IPS-NIHi7 (cell line): ENCODE measurements at regions not wholly inside any gene's neighbourhood (a gene's known extent, or its start where the extent isn't known, plus 50 kb on each side); places are given as distances from the start of the nearest gene placed in this dataset.

Experiments used
- DNase-seq: peaks from one replicate; pipeline ENCODE4 v3.0.0; 2012; ENCODE audit warnings: mixed read lengths; ENCODE audit errors: extremely low spot score

DNA sequence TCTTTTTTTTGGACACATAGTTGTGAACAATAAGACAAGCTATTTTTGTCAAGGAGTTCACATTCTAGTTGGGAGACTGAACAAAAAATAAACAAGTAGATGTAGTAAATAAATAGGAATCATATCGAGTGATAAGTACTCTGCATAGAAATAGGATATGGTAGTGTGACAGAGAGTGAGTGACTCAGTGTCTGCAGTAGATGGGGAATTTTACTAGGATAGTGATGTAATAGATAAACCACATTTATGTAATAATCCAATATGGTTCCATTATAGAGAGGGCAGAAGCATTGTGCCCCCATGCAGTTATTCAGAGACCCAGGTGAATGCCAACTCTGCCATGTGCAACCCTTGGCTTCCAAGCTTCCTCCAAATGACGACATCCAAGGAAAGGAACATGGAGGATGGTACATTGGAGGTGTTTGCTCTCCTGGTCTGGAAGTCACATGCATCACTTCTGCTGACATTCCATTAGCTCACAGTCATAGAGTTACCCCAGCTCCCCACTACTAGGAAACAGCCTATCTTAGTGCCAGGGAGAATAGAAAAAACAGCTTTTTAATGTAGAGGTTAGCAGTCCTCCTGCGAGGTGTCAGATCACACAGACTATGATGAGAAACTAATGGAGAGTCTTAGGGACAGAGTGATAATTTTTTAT, 595.4 kb downstream of the NYAP2 start:
- DNase-seq, result no peak

DNA sequence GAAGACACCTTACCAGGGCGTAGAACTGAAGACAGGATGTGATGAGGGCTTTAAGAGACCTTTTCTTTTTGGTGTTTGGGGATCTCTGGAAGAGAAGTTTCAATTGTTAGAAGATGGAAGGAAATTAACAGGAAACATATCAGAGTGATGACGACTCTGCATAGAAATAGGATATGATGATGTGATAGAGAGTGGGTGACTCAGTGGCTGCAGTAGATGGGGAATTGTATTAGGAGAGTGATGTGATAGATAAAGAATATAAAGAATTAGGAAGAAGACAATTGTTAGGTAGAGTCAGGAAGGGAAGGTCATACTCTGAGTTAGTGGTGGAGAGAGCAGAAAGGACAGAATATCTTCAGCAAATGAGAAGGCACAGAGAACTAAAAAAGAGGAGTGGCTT, 593.9 kb downstream of the NYAP2 start:
- DNase-seq, result no peak

DNA sequence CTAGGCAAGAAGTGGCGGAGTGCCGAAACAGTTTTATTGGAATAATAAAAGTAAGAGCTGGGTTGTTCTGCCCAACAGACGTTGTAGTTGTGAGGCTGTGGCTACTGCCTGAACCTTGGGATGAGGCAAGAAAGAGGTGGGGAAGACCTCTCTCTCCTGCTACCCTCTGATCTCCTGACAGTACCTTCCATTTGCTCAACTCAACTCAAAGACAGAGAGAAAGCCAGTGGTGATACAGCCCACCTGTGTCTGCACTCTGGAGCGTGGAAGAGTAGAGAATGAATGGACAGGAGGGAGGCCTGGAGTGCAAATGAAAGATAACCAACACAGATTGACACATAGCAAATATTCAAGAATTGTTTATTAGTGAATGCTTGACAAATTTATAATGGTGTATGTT, 590.3 kb downstream of the NYAP2 start:
- DNase-seq, result no peak

DNA sequence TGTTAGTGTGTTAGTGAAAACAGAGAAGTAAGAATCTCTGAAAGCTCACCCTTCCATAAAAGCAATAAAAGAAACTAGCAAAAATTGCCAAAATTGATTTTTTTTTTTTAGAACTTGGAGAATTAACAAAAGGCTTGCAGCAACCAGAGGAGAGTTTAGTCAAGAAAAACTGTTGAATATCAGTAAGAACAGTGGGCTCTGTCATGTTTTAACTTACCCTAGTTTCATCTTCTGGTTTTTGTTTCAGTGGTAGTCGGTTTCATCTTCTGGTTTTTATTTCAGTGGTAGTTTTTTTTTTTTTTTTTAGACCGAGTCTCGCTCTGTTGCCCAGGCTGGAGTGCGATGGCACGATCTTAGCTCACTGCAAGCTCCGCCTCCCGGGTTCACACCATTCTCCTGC, 580.9 kb downstream of the NYAP2 start:
- no peak for DNase-seq

DNA sequence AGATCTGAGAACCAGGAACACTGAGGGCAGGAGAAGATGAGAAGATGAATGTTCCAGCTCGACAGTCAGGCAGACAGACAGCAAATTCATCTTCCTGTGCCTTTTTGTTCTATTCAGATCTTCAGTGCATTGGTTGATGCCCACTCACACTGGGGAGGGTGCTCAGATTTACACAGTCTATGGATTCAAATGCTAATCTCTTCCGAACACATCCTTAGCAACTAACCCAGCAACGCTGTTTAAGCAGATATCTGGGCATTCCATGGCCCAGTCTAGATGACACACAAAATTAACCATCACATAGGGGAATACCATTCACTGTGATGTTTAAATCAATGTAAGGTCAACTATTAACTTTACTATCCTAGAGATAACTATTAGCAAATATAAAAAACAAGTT, 571.9 kb downstream of the NYAP2 start:
- no peak for DNase-seq

DNA sequence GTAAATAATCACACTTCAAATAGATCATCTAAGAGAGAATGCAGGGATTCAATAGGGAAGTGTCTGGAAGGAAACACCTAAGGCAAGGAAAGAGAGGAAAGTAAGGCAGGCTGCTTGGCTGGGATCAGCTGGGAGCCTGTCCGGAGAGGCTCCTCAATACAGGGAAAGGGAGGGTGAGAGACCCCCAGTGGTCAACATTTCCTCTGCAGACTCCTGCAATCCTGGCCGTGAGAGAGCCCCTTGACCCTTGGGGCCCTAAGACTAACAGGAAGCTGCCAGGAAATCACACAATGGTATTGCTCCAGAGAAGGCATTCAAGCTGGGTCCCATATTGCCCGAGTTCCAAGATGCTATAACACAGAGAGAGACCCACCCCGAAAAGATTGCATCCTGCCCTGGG, 549.4 kb downstream of the NYAP2 start:
- peak; percentile 38 for DNase-seq

DNA sequence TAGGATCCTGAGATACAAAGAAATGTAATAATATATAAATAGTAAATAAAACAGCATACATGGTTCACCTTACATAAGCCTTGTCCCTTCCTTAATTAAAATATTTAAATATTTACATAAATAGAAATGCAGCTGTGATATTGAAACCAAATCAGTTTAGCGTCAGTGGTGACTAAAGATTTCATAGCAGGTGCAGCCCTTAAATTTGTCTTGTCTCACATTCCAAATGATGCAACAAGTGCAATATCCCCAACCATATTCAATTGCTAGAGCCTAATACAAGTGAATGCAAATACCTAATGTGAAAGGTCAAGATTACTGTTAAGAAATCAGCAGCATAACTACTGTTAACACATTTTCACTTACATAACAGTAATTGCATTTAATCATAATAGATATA, 539.5 kb downstream of the NYAP2 start:
- no peak for DNase-seq

DNA sequence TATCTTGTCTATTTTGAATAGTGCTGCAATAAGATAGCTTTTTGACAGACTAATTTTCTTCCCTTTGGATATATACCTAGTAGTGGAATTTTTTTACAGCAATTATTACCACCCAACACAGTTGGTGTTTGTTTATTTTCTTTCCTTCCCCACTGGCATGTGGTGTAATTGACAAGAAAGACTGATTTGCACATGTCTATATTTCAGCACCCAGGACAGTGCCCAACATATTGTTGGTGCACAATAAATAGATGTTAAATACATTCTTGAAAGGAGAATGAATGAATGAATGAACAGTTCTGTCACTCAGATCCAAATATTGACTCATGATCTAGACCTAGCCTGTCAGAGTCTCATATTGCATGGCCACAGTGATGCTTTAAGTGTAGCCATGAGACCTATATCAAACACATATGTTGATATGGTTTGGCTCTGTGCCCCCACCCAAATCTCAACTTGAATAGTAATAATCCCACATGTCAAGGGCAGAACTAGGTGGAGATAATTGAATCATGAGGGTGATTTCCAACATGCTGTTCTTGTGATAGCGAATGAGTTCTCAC, 538.2 kb downstream of the NYAP2 start:
- DNase-seq, result no peak

- DNase-seq, result no peak
Measured at GRCh38 chr2:225932811-225933413, 533.4 kb downstream of the NYAP2 start.

DNA sequence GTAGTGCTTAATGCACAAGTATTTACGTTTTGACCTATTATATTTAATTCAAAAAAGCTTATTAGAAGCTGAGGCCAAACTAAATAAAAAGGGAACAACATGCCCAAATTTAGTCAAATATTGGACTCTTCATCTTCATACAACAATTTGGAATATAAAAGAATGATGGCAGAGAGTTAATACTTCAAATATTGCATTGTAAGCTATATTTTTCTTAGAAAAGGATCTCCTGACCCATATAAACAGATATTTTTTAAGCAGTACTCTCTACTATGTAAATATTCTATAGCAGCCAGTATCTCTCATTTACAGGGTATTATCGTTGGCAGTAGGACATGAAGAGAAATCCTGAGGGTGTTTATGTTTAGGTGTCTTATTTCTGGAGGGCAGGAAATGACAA, 531.2 kb downstream of the NYAP2 start:
- DNase-seq, result no peak

GRCh38 chr2:225920621-225921220, 521.2 kb downstream of the NYAP2 start:
- DNase-seq, result no peak

GRCh38 chr2:225916692-225917091, 517.2 kb downstream of the NYAP2 start:
- no peak for DNase-seq

GRCh38 chr2:225911019-225911418, 511.5 kb downstream of the NYAP2 start:
- DNase-seq, result no peak

GRCh38 chr2:225895126-225895525, 495.6 kb downstream of the NYAP2 start:
- DNase-seq, result no peak

GRCh38 chr2:225894236-225894980, 494.9 kb downstream of the NYAP2 start:
- DNase-seq, result no peak

DNA sequence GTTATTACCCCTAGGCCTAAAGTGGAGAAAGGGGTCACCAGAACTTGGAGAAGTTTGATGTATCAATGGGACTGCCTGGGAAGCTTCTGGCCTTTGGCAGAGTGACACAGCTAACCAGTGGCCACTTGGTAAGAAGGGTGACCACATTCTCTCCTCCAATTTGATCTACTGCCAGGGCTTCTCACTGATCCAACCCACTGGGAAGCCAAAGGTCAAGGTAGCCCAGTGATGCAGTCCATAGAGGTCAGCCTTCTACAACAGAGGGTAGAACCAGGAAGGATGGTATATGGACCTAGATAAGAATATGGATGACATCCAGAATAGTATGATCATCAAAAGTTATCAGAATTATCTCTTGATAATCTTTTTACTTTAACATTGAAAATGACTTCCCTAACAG, 493.6 kb downstream of the NYAP2 start:
- DNase-seq, result no peak

DNA sequence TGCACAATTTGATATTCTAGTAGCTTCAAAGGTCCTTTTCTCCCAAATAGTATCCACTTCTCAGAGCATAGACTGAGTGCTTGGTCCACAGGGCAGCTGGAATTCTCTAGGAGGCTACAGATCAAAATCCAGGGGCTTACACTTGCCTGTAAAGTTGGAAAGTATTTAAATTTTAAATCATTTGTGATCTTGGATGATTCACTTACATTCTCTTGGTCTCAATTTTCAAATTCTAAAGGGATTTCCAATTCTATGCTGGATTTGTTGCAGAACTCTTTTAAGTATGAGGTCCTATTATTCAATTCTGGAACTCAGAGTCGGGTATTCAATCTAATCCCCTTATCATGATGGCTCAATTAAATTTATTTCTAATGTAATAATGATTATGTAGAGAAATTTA, 492.3 kb downstream of the NYAP2 start:
- DNase-seq, result no peak

DNA sequence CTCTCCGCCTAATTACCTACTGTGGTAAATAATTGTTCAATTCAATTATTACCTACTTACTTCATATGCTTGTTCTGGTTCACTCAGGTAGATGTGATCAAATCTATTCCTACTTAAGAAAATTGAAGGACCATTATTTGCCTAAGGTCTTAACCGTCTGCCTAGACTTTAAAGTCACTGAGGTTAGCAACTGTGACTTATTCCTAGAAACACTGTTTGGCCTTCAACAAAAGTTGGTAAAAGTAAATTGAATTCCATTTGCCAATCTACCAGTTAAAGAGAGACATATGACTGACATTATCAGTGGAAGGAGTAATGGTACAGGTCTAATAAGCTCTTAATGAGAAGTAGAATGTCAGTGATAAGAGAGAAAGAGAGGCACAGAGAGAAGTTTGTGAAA, 491.5 kb downstream of the NYAP2 start:
- DNase-seq, result no peak

DNA sequence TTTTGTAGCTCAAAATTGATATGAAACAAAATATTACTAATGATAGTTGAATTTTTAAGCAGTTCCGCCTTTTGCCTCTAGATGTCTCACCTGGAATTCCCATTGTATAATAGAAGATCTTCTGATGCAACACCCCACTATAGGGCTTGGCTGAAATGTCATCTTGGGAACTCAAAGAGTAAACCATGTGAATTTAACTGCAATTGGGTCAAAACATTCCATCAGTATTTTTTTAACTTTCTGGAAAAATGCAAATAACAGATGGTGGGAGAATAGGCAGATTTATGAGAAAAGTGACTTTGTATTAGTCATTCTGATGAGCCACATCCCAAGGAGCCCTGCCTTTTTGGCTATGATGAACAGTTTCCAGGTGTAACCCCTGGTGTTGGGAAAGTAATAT, 489.9 kb downstream of the NYAP2 start:
- peak; percentile 49 for DNase-seq

DNA sequence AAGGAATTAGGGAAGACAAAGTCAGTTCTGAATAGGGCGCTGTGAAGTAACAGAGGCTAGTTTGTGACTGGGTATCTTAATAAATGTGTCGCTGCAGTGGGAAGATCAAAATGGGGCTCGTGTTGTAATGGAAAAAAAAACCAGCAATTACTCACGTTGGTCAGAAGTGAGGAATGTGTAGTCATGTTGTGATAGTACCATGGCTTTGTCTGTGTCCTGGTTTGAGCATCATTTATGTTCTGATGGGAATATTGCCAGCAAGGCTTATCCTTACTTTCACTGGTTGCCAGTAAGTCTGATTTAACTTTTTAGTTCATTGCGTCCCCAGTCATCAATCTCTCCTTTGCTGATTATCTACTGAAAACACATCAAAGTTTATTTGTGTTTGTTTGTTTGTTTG, 467.6 kb downstream of the NYAP2 start:
- no peak for DNase-seq

DNA sequence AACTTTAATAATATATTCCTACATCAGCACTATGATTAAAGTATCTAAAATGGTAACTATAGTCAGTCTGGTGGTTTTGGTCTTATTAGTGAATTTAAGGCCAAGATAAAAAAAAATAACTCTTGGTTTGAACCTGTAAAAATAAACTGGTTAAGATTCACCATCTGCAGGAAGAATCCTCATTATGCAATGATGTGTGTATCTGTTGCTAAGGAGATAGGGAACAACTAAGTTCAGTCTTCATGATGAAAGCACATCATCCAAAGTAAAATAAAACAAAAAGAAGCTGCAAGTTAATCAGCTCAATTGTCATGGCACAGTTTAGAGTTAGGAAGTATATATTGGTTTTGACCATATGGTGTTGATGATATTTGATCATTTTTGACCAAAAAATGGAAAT, 466.0 kb downstream of the NYAP2 start:
- no peak for DNase-seq

DNA sequence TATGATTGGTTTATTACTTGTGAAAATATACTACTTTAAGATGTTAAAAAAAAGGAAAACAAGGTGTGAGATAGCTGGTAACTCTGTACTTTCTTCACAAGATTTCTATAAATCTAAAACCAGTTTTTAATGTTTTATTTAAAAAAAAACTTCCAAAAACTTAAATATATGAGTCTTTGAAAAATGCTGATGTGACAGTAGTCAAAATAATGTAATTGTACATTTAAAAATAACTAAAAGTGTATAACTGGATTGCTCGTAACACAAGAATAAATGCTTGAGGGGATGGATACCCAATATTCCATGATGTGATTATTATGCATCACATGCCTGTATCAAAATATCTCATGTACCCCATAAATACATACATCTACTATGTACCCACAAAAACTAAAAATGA, 464.9 kb downstream of the NYAP2 start:
- no peak for DNase-seq

GRCh38 chr2:225842939-225843338, 443.4 kb downstream of the NYAP2 start:
- DNase-seq, result no peak
